Mammary epithelial cell (primary cell): ENCODE measurements at regions not wholly inside any gene's neighbourhood (a gene's known extent, or its start where the extent isn't known, plus 50 kb on each side); places are given as distances from the start of the nearest gene placed in this dataset.
"Not testable (repeated sequence)": the region's sequence is repeated elsewhere in the genome, so short reads cannot be mapped to it uniquely, and the experiment has no call there.

Experiments
- EZH2 ChIP-seq: IDR thresholded peaks from 2 replicates; pipeline ENCODE4 v1.6.1; 2012; ENCODE audit warnings: low read length, inconsistent platforms, borderline replicate concordance
- TF ChIP-seq, protein P1 (sequence below), 2 donors: IDR thresholded peaks in 1 of 2; conservative IDR thresholded peaks in 1 of 2; 2 replicates each; pipeline ENCODE4 v1.5.1; 2011 to 2012; ENCODE audit warnings: inconsistent platforms in 2 of 2, low read length in 2 of 2, mild to moderate bottlenecking in 2 of 2, control low read depth in 1 of 2, low read depth in 1 of 2; ENCODE audit not compliant: insufficient read depth in 1 of 2; ENCODE audit errors: extremely low read depth in 1 of 2

DNA sequence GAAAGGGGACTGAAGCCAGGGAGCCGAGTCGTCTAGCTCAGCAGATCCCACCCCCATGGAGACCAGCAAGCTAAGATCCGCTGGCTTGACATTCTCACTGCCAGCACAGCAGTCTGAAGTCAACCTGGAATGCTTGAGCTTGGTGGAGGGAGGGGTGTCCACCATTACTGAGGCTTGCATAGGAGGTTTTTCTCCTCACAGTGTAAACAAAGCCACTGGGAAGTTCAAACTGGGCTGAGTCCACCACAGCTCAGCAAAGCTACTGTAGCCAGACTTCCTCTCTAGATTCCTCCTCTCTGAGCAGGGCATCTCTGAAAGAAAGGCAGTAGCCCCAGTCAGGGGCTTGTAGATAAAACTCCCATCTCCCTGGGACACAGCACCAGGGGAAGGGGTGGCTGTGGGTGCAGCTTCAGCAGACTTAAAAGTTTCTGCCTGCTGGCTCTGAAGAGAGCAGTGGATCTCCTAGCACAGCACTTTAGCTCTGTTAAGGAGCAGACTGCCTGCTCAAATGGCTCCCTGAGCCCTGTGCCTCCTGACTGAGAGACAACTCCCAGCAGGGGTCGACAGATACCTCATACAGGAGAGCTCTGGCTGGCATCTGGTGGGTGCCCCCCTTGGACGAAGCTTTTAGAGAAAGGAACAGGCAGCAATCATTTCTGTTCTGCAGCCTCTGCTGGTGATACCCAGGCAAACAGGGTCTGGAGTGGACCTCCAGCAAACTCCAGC, 942.0 kb upstream of the ROBO1 start:
- TF ChIP-seq, protein P1, sequence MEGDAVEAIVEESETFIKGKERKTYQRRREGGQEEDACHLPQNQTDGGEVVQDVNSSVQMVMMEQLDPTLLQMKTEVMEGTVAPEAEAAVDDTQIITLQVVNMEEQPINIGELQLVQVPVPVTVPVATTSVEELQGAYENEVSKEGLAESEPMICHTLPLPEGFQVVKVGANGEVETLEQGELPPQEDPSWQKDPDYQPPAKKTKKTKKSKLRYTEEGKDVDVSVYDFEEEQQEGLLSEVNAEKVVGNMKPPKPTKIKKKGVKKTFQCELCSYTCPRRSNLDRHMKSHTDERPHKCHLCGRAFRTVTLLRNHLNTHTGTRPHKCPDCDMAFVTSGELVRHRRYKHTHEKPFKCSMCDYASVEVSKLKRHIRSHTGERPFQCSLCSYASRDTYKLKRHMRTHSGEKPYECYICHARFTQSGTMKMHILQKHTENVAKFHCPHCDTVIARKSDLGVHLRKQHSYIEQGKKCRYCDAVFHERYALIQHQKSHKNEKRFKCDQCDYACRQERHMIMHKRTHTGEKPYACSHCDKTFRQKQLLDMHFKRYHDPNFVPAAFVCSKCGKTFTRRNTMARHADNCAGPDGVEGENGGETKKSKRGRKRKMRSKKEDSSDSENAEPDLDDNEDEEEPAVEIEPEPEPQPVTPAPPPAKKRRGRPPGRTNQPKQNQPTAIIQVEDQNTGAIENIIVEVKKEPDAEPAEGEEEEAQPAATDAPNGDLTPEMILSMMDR (conservative IDR thresholded peaks at IDR 0.05 in 1 of 2, IDR thresholded peaks at IDR 0.05 in 1 of 2; ENCODE audit: extremely low read depth in 1 of 2, insufficient read depth in 1 of 2, low read depth in 1 of 2, low read length in 2 of 2) = not testable (repeated sequence)
- TF ChIP-seq EZH2 = not testable (repeated sequence)
